ENCODE measurements at regions not wholly inside any gene's neighbourhood (a gene's known extent, or its start where the extent isn't known, plus 50 kb on each side); places are given as distances from the start of the nearest gene placed in this dataset.
"Not testable (repeated sequence)": the region's sequence is repeated elsewhere in the genome, so short reads cannot be mapped to it uniquely, and the experiment has no call there.

GRCh38 chr20:12243327-12243726 lies 325.6 kb downstream of the BTBD3 start:
- no peaks in the 10 kb centered on the region for H3K27me3 ChIP-seq
- peak in 1 of 4 donors; percentile 35 for DNase-seq
- no peaks in the 10 kb centered on the region for H3K36me3 ChIP-seq
- H3K27ac ChIP-seq: no peak overlapping the region
- no peak overlapping the region for H3K4me3 ChIP-seq
- no peaks in the 10 kb centered on the region for H3K4me1 ChIP-seq
- TF ChIP-seq, protein P1, sequence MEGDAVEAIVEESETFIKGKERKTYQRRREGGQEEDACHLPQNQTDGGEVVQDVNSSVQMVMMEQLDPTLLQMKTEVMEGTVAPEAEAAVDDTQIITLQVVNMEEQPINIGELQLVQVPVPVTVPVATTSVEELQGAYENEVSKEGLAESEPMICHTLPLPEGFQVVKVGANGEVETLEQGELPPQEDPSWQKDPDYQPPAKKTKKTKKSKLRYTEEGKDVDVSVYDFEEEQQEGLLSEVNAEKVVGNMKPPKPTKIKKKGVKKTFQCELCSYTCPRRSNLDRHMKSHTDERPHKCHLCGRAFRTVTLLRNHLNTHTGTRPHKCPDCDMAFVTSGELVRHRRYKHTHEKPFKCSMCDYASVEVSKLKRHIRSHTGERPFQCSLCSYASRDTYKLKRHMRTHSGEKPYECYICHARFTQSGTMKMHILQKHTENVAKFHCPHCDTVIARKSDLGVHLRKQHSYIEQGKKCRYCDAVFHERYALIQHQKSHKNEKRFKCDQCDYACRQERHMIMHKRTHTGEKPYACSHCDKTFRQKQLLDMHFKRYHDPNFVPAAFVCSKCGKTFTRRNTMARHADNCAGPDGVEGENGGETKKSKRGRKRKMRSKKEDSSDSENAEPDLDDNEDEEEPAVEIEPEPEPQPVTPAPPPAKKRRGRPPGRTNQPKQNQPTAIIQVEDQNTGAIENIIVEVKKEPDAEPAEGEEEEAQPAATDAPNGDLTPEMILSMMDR (IDR thresholded peaks at IDR 0.05): no peak
- ATAC-seq: no peak
- H3K9me3 ChIP-seq: no peaks in the 10 kb centered on the region
- intact Hi-C loops (cut with DNase I): no loop called here

GRCh38 chr20:12248481-12248880 lies 330.8 kb downstream of the BTBD3 start:
- TF ChIP-seq, protein P1 (IDR thresholded peaks at IDR 0.05): no peak
- no peaks in the 10 kb centered on the region for H3K27me3 ChIP-seq
- no peaks in the 10 kb centered on the region for H3K36me3 ChIP-seq
- H3K27ac ChIP-seq: no peak overlapping the region
- no peak for DNase-seq
- ATAC-seq: no peak
- intact Hi-C loops (cut with DNase I): no loop called here
- H3K4me3 ChIP-seq: no peak overlapping the region
- no peaks in the 10 kb centered on the region for H3K4me1 ChIP-seq
- H3K9me3 ChIP-seq: peaks cover 0 to 3% of the 10 kb centered on the region in 2 donors

GRCh38 chr20:12250661-12251060 lies 333.0 kb downstream of the BTBD3 start:
- intact Hi-C loops (cut with DNase I); H3K36me3 ChIP-seq; H3K9me3 ChIP-seq; H3K27me3 ChIP-seq; H3K4me1 ChIP-seq; H3K27ac ChIP-seq; DNase-seq; H3K4me3 ChIP-seq; ATAC-seq: not testable (repeated sequence)

- ATAC-seq: no peak
- Histone ChIP-seq H3K9me3 (peaks cover 0 to 3% of the 10 kb centered on the region in 2 donors), H3K36me3 (no peaks in the 10 kb centered on the region), H3K4me3 (no peak overlapping the region), H3K27ac (no peak overlapping the region), H3K4me1 (no peaks in the 10 kb centered on the region), H3K27me3 (no peaks in the 10 kb centered on the region)
- intact Hi-C loops (cut with DNase I): no loop called here
- TF ChIP-seq, protein P1 (IDR thresholded peaks at IDR 0.05): no peak
- DNase-seq: no peak
Observed at GRCh38 chr20:12252793-12253192, 335.1 kb downstream of the BTBD3 start.

DNA sequence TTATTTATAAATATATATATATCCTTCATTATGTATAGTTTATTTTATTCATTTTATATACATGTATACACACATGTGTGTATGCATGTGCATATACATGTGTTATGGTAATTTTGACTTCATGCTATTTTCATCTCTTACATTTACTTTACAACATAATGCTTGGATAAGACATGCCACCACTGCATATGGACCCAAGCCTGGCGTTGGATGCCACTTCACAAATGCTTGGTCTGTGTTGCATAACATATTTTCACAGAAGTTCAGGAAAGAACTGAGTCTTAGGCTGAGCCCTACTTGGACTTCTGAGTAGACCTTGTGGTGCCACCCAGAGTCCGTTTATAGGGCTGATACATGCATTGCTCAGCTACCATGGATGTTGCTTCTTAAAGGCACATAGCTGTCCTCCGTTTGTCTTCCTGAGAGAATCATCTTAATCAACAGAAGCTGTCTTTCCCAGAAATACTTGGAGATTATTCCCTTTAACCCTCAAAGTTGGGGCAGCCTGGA lies 337.8 kb downstream of the BTBD3 start:
- intact Hi-C loops (cut with DNase I): no loop called here
- no peak for DNase-seq
- TF ChIP-seq, protein P1 (IDR thresholded peaks at IDR 0.05): no peak
- H3K36me3 ChIP-seq: no peaks in the 10 kb centered on the region
- H3K27ac ChIP-seq: no peak overlapping the region
- no peaks in the 10 kb centered on the region for H3K4me1 ChIP-seq
- no peaks in the 10 kb centered on the region for H3K27me3 ChIP-seq
- no peak overlapping the region for H3K4me3 ChIP-seq
- ATAC-seq: no peak
- H3K9me3 ChIP-seq: peaks cover 0 to 3% of the 10 kb centered on the region in 2 donors

DNA sequence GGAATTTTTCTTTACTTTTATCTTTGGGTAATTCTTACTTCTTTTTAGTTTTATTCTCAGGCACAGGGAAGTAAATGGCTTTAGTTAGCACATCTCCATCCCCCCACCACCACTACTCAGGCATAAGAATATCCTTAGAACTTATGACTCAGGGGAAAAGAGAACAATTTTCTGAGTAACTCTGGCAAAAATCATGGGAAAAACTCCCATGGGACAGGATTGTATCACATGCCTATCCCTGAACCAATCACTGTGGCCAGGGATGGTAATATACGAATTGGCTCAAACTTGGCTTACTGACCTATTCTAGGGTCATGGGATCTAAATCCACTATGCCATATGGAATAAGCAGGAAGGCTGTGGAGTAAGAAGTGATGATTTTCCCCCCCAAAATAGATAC lies 339.1 kb downstream of the BTBD3 start:
- no peaks in the 10 kb centered on the region for H3K36me3 ChIP-seq
- TF ChIP-seq, protein P1 (IDR thresholded peaks at IDR 0.05): no peak
- no peak for DNase-seq
- intact Hi-C loops (cut with DNase I): no loop called here
- H3K9me3 ChIP-seq: no peaks in the 10 kb centered on the region
- no peak for ATAC-seq
- no peaks in the 10 kb centered on the region for H3K4me1 ChIP-seq
- H3K27me3 ChIP-seq: no peaks in the 10 kb centered on the region
- no peak overlapping the region for H3K27ac ChIP-seq
- no peak overlapping the region for H3K4me3 ChIP-seq

Data from left lung (tissue), 4 donors.